ENCODE measurements at regions not wholly inside any gene's neighbourhood (a gene's known extent, or its start where the extent isn't known, plus 50 kb on each side); places are given as distances from the start of the nearest gene placed in this dataset.

DNA sequence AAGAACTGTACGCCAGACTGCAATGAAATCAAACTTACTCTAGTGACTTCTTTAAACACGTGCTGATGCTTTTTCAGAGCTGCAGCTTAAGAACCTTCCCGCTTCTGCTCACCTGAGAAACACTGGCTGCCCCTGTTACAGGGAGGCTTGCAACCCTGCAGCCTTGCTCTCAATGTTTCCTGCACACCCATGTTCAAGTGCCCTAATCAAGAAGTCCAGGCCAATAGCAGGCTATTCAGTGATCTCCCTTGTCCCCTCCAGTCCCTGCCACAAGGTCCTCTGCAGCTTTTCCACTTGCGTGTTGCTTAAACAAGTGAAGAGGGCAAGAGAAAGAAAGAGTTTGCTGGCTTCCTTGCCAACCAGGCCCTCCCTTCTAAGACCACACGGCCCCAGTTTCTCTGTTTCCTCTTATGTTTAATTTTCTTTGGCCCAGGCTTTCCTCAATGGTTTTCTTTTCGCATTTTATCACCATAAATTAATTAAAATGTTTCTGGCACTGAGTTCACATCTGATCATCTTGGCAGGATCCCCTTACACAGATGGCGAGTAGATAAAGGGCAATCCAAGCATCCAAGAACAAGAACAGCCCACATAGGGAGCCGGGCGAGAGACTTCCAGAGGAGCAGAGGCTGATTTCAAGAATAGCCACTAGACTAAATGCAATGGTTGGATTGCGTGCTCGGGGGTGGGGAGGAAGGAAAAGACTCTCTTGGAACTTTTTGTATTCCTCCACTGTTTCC is 82.3 kb upstream of the CDKN3 start:
- Histone ChIP-seq H3K4me3 (ENCODE audit: low read depth, low read length) (no peak overlapping the region), H3K27me3 (ENCODE audit: control insufficient read depth, insufficient read depth, low read length) (no peaks in the 10 kb centered on the region), H3K36me3 (ENCODE audit: control insufficient read depth, insufficient read depth, low read length) (no peaks in the 10 kb centered on the region)
- no peak for DNase-seq (ENCODE audit: low read depth)
- TF ChIP-seq, protein P1, sequence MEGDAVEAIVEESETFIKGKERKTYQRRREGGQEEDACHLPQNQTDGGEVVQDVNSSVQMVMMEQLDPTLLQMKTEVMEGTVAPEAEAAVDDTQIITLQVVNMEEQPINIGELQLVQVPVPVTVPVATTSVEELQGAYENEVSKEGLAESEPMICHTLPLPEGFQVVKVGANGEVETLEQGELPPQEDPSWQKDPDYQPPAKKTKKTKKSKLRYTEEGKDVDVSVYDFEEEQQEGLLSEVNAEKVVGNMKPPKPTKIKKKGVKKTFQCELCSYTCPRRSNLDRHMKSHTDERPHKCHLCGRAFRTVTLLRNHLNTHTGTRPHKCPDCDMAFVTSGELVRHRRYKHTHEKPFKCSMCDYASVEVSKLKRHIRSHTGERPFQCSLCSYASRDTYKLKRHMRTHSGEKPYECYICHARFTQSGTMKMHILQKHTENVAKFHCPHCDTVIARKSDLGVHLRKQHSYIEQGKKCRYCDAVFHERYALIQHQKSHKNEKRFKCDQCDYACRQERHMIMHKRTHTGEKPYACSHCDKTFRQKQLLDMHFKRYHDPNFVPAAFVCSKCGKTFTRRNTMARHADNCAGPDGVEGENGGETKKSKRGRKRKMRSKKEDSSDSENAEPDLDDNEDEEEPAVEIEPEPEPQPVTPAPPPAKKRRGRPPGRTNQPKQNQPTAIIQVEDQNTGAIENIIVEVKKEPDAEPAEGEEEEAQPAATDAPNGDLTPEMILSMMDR (IDR thresholded peaks at IDR 0.05; ENCODE audit: insufficient read depth, low read length, poor library complexity, severe bottlenecking): no peak

DNA sequence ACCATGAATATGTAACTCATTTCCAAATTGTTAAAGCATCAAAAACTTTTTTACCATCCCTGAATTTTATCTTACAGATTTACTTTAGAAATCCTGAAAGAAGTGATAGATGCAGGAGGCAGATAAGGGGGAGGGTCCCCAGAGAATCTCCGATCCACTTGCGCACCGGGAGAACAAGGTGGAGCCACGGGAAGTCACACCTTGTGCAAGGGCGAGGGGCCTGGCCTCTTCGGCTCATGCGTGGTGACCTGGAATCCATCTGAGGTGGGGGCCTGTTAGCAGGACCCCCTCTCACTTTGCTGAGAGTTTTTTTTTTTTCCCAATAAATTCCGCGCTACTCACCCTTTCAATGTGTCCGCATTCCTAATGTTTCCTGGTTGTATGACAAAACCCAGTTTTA is 80.2 kb upstream of the CDKN3 start:
- no peaks in the 10 kb centered on the region for H3K36me3 ChIP-seq (ENCODE audit: control insufficient read depth, insufficient read depth, low read length)
- DNase-seq (ENCODE audit: low read depth): no peak
- TF ChIP-seq, protein P1 (IDR thresholded peaks at IDR 0.05; ENCODE audit: insufficient read depth, low read length, poor library complexity, severe bottlenecking): no peak
- no peak overlapping the region for H3K4me3 ChIP-seq (ENCODE audit: low read depth, low read length)
- no peaks in the 10 kb centered on the region for H3K27me3 ChIP-seq (ENCODE audit: control insufficient read depth, insufficient read depth, low read length)

DNA sequence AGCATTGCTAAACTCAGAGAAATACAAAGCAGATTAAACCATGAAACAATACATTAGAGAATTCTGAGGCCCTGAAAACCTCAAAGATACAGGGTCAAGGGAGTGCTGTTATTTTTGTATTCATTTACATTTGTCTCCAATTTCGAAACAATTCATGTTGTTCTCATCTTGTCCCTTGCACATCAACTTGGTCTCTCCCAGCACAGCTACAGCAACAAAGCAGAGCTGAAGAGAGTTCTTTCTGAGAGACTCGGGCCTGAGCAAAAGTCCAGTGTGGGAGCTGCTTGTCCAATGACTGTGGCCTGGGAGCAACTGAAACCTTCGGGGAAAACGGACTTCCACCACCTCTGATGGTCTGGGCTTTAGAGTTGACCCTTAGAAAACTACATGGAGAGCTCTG is 79.4 kb upstream of the CDKN3 start:
- Histone ChIP-seq H3K36me3 (ENCODE audit: control insufficient read depth, insufficient read depth, low read length) (no peaks in the 10 kb centered on the region), H3K4me3 (ENCODE audit: low read depth, low read length) (no peak overlapping the region), H3K27me3 (ENCODE audit: control insufficient read depth, insufficient read depth, low read length) (no peaks in the 10 kb centered on the region)
- no peak for DNase-seq (ENCODE audit: low read depth)
- TF ChIP-seq, protein P1 (IDR thresholded peaks at IDR 0.05; ENCODE audit: insufficient read depth, low read length, poor library complexity, severe bottlenecking): no peak

DNA sequence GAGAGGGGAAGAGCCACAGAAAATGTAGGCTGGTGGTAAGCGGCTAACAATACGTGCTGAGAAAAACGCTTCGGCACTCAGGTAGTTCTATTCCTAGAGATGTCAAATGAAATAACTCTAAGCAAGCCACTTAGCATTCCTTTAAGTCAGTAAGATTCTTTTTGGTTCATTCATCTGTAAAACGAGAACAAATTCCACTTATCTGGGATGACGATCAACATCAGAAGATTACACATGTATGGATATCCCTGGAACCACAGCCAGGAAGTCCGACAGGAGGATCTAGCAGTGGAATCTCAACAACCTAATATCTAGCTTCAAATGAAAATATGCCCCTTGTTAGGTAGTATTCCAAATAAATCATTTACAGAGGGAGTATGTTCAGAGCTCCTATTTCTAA is 74.6 kb upstream of the CDKN3 start:
- DNase-seq (ENCODE audit: low read depth): no peak

DNA sequence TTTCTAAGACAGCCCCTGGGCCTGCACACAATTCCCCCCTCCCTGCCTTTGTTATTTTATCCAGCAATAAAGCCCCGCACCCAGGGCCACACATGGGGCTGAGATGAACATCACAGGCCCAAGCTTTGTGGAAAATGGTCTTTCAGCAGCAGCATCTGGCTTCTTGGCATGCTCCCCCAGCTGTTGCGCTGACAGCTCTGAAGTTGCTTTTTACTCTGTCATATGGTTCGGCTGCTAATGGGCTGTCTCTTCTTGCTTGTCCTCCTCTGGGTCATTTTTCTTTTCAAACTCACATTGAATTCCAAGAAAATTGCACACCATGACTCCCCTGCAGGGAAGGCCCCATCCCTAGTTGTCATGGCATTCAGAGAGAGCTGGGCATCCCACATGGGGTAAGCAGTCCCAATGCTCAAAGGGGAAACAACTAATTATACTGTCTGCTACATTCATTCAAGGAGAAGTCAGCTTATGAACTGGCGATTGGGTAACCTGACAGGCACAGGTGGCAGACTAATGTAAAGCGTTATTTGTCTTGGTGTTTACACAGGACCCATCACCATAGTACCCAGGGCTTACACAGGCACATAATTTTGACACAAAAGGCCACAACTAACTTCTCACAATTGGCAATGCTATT is 74.0 kb upstream of the CDKN3 start:
- Histone ChIP-seq H3K4me3 (ENCODE audit: low read depth, low read length) (no peak overlapping the region), H3K36me3 (ENCODE audit: control insufficient read depth, insufficient read depth, low read length) (no peaks in the 10 kb centered on the region), H3K27me3 (ENCODE audit: control insufficient read depth, insufficient read depth, low read length) (no peaks in the 10 kb centered on the region)
- no peak for DNase-seq (ENCODE audit: low read depth)
- TF ChIP-seq, protein P1 (IDR thresholded peaks at IDR 0.05; ENCODE audit: insufficient read depth, low read length, poor library complexity, severe bottlenecking): no peak

More for the DNA sequence above, 74.6 kb upstream of the CDKN3 start:
- TF ChIP-seq, protein P1 (IDR thresholded peaks at IDR 0.05; ENCODE audit: insufficient read depth, low read length, poor library complexity, severe bottlenecking): no peak
- no peak overlapping the region for H3K4me3 ChIP-seq (ENCODE audit: low read depth, low read length)
- H3K27me3 ChIP-seq (ENCODE audit: control insufficient read depth, insufficient read depth, low read length): no peaks in the 10 kb centered on the region
- H3K36me3 ChIP-seq (ENCODE audit: control insufficient read depth, insufficient read depth, low read length): no peaks in the 10 kb centered on the region
